ENCODE measurements at regions not wholly inside any gene's neighbourhood (a gene's known extent, or its start where the extent isn't known, plus 50 kb on each side); places are given as distances from the start of the nearest gene placed in this dataset.
A peak's percentile ranks its signal among the peaks of the same experiment; 100 is the strongest.
"Not testable (repeated sequence)": the region's sequence is repeated elsewhere in the genome, so short reads cannot be mapped to it uniquely, and the experiment has no call there.

DNA sequence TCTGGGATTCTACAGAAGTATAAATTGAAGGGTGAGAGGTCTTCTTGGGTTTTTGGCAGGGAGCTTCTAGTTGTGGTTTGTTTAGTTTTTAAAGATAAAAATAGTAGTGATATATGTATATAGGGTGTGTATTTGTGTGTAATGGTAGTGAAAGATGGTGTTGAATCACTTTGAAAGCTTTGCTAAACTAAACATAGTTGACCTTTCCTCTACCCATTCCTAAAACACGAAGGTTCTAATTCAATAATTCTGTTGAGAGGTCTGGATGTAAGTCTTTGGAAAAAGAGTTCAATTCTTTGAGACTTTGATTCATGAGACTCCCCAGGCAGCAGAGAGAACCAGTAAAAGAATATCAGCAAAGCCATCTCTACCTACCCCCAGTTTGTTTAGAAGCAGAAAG lies 247.9 kb upstream of the DUSP10 start:
- no peak for DNase-seq

DNA sequence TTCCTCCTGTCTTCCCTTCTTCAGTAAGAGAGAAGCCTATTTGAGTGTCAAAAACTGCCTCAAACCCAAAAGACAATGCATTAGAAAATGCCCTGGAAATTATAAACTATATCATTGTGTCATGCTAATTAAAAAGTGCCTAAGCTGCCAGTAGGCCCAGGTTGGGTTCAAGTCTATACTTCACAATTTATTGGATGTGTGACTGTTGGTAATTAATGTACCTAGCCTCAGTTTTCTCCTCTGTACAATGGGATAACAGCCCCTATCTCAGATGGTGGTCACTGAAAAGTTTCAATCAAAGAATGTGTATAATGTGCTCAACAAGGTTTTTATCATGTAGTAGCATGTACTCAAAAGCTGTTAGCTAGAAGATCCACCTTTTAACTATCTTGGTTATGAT lies 246.9 kb upstream of the DUSP10 start:
- no peak for DNase-seq

DNA sequence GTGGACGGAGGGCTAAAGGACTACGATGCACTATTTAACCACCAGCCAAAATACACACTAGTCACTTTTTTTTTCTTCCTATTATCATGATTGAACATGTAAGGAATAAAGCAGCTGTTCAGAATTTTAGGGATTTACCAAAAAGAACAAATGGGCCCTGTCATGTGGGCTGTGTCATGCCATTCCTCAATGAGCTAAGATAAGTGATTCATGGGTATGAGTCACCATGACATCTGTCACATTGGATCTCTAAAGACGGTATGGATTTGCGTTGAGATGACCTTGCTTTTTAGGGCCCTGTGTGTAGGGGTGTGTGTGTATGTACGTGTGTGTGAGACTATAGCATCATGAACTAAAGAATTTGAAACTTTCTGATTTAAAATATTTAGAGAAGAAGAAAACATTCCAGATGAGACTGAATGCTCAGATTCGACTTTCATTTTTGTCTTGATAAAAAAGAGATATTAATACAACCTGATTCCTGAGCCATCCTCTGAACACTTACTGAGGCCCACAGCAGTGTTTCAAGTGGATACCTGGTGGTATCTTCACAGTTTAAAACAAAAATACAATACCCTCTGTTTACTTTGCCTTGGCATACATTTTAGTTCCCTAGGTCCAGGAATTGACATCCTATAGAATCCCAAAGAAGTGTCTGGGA lies 246.1 kb upstream of the DUSP10 start:
- DNase-seq: no peak

DNA sequence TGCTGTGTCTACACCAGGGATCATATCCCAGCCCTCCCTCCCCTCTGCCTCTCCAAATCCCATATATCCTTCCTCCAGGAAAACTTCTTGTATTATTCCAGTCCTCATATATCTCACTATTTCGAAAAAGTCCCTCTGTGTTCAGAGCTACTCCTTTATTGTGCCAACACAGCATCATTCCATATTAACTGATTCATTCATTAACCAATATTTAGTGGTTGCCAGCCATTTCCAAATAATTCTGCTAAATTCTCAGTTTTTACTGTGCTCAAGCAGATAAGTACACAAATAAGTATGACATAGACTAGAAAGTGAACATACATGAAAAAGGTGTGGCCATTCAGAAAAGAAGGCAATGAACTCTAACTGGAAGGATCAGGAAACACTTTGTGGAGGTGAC lies 241.6 kb upstream of the DUSP10 start:
- no peak for DNase-seq

DNA sequence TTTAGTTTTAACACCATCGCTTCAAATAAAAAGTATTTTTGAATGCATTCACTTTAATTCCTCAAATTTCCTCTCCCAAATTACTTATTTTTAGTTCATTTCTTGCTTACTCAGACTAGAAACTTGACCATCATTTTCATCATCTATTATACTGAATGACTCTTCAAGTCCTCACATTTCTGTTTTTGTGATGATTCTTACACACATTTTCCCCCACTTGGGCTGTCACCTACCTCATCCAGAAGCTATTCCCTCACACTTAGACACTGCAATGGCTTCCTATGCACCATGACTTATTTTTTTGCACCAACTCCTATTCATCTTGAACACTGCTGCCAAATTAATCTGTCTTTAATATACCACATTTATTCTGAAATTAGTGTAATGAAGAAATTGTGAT lies 239.6 kb upstream of the DUSP10 start:
- no peak for DNase-seq

DNA sequence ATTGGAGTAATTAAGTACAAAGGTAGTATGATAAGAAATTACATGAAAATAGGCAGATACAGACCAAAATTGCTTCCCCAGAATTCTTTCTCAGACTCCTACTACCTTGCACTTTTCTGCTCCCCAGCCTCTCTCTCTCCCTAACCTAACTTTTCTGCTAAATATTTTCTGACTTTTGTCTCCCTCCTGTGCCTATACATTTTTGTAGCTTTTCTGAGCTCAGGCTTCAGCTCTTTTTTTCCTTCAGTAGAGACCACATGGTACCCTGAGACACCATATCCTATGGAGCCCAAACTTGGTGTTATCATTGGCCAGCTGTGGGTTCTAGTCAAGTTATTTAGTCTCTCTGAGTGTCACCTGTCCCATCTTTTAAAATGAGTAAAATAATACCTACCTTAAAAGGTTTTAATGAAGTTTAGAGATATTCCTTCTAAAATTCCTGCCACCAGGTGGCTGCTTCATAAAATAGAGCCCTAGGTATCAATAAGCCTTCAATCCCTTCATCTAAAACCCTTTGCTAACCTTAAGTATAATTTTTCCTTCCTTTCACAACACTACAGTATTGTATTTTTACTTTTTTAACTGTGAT lies 237.6 kb upstream of the DUSP10 start:
- DNase-seq: no peak

DNA sequence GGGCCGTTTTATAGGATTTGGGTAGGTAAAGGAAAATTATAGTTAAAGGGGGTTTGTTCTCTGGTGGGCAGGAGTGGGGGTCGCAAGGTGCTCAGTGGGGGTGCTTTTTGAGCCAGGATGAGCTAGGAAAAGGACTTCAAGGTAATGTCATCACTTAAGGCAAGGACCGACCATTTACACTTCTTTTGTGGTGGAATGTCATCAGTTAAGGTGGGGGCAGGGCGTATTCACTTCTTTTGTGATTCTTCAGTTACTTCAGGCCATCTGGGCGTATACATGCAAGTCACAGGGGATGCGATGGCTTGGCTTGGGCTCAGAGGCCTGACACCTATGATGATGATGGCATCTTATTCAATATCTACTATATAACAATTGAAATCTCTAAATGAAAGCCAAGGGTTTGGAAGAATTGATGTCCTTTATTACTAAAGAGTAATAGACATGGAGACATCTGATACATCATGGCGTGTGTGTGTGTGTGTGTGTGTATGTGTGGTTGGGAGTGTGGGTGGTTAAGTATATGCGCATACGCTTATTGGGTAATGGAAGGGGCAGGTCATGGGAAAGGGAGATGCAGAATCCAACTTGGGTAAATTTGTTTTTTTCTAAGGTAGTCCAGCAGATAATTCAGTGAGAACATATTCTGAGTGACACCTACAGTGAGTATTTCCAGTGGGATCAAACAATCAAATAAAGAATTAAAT lies 236.9 kb upstream of the DUSP10 start:
- not testable (repeated sequence) for DNase-seq

DNA sequence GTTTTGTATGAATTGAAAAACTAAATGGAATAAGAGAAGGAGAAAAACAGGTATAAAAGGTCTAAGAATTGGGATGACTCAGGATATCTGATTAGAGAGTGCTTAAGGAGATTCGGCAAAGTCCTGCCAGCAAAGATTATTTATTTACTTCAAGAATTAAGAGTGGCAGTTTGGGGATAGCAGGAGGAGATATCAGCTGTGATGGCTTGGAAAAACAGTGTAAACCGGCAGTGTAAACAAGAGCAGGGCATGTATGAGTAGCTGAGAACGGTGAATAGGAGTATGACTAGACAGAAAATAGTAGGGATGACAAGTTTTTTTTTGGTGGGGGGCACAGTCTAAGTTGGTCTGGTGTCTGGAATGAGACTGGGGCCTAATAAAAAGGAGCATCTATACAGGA lies 231.9 kb upstream of the DUSP10 start:
- not testable (repeated sequence) for DNase-seq

DNA sequence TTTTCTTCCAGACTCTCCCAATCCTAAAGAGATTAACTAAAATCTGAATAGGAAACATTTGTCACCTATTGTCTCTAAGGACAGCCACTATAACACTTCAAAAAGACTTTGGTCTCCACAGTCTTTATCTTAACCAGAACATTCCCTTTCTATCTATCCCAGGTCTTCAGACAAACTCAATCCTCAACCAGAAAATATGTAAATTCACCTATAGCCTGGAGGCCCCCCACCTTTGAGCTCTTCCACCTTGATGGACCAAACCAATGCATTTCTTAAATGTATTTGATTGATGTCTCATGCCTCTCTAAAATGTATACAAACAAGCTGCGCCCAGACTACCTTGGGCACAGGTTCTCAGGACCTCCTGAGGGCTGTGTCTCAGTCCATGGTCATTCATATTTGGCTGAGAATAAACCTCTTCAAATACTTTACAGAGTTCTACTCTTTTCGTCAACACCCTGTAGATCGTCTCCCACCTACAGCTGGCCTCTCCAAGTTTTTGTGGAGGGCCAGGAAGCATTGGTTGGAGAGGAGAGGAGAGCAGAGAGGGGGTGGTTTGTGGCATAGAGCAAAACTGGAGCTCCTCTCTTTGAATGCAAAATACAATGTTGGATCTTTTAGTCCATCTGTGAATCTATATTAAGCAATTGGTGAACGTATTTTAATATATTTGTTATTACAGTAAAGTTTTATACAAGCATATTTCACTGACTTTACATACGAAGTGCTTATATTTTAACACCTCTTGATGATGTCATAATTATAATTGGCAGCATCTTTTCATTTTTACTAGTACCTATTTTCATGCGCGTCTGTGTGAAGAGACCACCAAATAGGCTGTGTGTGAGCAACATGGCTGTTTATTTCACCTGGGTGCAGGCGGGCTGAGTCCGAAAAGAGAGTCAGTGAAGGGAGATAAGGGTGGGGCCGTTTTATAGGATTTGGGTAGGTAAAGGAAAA lies 230.7 kb upstream of the DUSP10 start:
- DNase-seq: no peak

DNA sequence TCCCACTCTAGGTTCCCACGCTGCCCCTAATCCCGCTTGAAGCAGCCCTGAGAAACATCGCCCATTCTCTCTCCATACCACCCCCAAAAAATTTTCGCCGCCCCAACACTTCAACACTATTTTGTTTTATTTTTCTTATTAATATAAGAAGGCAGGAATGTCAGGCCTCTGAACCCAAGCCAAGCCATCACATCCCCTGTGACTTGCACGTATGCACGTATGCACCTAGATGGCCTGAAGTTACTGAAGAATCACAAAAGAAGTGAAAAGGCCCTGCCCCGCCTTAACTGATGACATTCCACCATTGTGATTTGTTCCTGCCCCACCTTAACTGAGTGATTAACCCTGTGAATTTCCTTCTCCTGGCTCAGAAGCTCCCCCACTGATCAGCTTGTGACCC lies 229.1 kb upstream of the DUSP10 start:
- DNase-seq: not testable (repeated sequence)

DNA sequence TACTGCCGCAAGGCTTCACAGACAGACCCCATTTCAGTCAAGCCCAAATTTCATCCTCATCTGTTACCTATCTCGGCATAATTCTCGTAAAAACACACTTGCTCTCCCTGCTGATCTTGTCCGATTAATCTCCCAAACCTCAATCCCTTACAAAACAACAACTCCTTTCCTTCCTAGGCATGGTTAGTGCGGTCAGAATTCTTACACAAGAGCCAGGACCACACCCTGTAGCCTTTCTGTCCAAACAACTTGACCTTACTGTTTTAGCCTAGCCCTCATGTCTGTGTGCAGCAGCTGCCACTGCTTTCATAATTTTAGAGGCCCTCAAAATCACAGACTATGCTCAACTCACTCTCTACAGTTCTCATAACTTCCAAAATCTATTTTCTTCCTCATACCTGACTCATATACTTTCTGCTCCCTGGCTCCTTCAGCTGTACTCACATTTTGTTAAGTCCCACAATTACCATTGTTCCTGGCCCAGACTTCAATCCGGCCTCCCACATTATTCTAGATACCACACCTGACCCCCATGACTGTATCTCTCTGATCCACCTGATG lies 227.5 kb upstream of the DUSP10 start:
- DNase-seq: not testable (repeated sequence)

DNA sequence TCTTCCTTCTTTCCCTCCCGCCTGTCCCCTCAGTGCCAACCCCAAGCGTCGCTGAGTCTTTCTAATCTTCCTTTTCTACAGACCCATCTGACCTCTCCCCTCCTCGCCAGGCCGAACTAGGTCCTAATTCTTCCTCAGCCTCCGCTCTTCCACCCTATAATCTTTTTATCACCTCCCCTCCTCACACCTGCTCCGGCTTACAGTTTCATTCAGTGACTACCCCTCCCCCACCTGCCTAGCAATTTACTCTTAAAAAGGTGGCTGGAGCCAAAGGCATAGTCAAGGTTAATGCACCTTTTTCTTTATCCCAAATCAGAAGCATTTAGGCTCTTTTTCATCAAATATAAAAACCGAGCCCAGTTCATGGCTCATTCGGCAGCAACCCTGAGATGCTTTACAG lies 225.6 kb upstream of the DUSP10 start:
- not testable (repeated sequence) for DNase-seq

DNA sequence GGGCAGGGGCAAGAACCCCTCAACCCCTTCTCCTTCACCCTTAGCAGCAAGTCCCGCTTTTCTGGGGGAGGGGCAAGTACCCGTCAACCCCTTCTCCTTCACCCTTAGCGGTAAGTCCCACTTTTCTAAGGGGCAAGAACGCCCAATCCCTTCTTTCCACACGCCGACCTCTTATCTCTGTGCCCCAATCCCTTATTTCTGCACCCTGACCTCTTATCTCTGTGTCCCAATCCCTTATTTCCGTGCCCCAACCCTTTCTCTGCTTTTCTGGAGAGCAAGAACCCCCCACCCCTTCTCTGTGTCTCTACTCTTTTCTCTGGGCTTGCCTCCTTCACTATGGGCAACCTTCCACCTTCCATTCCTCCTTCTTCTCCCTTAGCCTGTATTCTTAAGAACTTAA lies 225.0 kb upstream of the DUSP10 start:
- DNase-seq: not testable (repeated sequence)

DNA sequence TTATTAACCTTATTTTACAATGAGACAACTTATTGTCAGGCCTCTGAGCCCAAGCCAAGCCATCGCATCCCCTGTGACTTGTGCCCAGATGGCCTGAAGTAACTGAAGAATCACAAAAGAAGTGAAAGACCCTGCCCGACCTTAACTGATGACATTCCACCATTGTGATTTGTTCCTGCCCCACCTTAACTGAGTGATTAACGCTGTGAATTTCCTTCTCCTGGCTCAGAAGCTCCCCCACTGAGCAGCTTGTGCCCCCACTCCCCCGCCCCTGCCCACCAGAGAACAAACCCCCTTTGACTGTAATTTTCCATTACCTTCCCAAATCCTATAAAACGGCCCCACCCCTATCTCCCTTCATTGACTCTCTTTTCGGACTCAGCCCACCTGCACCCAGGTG lies 224.0 kb upstream of the DUSP10 start:
- not testable (repeated sequence) for DNase-seq

DNA sequence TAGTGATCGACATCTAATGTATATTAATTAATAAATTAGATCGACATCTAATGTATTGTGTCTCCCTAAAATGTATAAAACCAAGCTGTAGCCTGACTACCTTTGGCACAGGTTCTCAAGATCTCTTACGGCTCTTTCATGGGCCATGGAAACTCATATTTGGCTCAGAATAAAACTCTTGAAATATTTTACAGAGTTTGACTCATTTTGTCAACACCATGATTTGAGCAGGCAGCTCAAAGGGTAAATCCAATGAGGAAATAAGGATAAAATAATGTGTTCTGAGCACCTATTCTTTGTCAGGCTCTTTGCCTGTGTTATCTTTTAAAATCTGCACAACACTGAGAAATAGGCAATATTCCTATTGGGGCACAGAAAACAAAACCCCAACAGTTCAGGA lies 223.4 kb upstream of the DUSP10 start:
- DNase-seq: no peak

DNA sequence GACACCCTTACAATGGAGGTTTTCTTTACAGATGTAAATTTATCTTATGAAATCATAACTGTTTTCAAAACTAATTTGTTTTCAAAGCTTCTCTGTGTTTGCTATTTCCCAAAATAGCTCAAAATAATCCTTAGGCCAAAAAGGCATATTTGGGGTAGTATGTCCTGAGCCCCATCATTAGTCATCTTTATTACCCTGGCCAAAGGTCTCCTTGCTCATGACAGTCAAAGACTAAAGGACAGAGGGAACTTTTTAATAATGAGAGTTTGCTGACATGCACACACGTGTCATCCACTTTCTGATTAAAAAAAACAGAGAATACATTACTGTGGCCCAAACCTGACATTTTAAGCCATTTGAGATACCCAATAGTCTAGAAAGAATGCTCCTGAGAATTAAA lies 221.9 kb upstream of the DUSP10 start:
- no peak for DNase-seq

DNA sequence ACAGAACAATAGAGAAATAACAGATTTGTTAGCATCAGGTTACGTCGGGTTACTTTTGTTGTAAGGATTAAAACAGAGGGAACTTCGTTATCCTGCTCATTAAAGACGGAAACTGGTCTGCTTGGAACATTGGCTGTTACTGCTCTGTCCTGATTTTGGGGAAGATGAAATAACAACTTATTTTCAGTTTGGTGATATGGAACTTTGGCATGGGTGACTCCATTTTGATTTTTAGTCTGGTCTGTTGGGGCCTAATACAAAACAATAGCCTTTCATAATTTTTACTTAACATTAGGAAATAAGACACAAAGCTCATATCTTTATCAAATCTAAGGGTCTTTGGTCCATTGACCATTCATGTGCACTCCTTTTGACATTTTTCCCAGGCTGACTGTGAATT lies 220.5 kb upstream of the DUSP10 start:
- no peak for DNase-seq

DNA sequence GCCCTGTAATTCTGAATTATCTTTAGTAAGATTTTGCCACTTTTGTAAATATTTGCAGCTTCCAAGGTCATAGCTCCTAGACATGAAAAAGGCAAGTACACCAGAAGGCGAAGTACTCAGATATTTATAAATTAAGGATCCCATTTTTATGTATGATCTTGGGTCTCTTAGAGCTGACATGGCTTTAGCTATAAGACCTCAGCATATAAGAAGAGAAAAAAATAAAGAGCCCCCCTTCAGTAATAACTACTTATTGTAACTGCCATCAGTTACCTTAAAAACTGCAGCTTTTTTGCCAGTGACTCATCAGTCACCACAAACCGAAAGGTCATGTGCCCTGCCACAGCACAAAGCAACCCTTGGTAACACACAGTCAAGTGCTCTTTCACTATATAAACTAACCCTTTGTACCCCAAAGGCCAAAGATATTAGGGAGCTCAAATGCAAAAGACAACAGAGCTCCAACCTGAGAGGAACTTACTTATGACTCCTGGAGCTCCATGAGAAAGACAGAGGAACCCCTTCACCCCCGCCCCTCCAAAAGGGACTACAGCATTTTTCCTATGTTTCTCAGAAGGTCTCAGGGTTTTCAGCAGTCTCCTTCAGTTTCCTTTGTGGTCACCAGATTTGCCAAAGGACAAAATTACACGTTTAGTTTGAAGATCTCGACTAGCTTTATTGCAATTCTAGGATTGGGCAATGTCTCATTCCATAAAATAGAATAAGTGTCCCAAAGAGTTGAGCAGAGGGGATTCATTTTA lies 219.8 kb upstream of the DUSP10 start:
- peak; percentile 41 for DNase-seq

DNA sequence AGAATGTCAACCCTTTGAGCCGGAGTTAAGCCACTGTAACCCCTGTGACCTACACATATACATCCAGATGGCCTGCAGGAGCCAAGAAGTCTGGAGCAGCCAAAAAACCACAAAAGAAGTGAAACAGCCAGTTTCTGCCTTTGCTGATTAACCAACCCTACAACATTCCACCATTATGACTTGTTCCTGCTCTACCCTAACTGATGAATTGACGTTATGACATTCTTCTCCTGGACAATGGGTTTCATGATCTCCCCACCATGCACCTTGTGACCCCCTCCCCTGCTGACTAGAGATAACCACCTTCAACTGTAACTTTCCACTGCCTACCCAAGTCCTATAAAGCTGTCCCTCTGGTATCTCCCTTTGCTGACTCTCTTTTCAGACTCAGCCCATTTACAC lies 216.3 kb upstream of the DUSP10 start:
- not testable (repeated sequence) for DNase-seq

DNA sequence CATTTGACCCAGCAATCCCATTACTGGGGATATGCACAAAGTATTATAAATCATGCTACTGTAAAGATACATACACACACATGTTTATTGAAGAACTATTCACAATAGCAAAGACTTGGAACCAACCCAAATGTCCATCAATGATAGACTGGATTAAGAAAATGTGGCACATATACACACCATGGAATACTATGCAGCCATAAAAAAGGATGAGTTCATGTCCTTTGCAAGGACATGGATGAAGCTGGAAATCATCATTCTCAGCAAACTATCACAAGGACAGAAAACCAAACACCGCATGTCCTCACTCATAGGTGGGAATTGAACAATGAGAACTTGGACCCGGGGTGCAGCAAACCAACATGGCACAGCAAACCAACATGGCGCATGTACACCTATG lies 215.5 kb upstream of the DUSP10 start:
- DNase-seq: not testable (repeated sequence)

DNA sequence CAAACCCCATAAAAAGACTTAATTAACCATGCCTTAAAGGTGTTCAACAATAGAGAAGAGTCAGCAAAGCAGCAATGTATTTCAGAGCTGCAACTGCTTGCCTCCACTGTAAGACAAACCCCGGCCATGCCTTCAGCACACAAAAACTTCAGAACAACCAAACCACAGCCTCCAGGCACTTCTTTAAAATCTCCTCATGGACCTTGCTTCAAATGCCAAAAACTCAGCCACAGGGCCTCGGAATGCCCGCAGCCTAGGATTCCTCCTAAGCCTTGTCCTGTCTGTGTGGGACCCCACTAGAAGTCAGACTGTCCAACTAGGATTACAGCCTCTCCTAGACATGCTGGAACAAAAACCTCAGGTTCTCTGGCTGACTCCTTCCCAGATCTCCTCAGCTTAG lies 208.1 kb upstream of the DUSP10 start:
- DNase-seq: no peak

DNA sequence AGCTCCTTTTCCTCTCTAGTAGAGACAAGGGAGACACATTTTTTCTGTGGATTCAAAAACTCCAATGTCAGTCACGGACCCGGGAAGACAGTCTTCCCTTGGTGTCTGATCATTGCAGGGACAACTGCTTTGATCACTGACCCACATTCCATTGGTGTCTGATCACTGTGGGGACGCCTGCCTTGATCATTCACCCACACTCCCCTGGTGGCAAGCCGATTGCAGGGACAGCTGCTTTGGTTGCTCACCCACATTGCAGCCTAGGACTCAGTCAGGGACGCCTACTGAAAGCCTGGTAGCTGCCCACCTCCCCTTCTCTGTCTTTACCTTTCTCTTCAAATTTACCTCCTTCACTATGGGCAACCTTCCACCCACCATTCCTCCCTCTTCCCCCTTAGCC lies 206.6 kb upstream of the DUSP10 start:
- no peak for DNase-seq
